GM12873 (cell line): ENCODE measurements at regions not wholly inside any gene's neighbourhood (a gene's known extent, or its start where the extent isn't known, plus 50 kb on each side); places are given as distances from the start of the nearest gene placed in this dataset.

Experiments used
- CTCF ChIP-seq: IDR thresholded peaks from 2 replicates; pipeline ENCODE4 v1.5.1; 2012; ENCODE audit warnings: low read depth, mild to moderate bottlenecking, moderate library complexity, low read length, control low read depth; ENCODE audit not compliant: insufficient read depth; ENCODE audit errors: missing control alignments

- TF ChIP-seq CTCF = no peak
Measured at GRCh38 chr3:102936511-102937045, 501.8 kb downstream of the ZPLD1 start.

- TF ChIP-seq CTCF = no peak
Measured at GRCh38 chr3:102941786-102942185, 507.0 kb downstream of the ZPLD1 start.

GRCh38 chr3:102972350-102972749 lies 537.5 kb downstream of the ZPLD1 start:
- no peak for TF ChIP-seq CTCF

- TF ChIP-seq CTCF = no peak
Measured at GRCh38 chr3:102974333-102974732, 539.5 kb downstream of the ZPLD1 start.

- TF ChIP-seq CTCF = no peak
Measured at GRCh38 chr3:102979191-102979590, 544.4 kb downstream of the ZPLD1 start.

GRCh38 chr3:102979682-102980354 lies 545.0 kb downstream of the ZPLD1 start:
- TF ChIP-seq CTCF = no peak

GRCh38 chr3:102980355-102980696 lies 545.5 kb downstream of the ZPLD1 start:
- no peak for TF ChIP-seq CTCF
